ENCODE measurements at regions not wholly inside any gene's neighbourhood (a gene's known extent, or its start where the extent isn't known, plus 50 kb on each side); places are given as distances from the start of the nearest gene placed in this dataset.
A peak's percentile ranks its signal among the peaks of the same experiment; 100 is the strongest.

DNA sequence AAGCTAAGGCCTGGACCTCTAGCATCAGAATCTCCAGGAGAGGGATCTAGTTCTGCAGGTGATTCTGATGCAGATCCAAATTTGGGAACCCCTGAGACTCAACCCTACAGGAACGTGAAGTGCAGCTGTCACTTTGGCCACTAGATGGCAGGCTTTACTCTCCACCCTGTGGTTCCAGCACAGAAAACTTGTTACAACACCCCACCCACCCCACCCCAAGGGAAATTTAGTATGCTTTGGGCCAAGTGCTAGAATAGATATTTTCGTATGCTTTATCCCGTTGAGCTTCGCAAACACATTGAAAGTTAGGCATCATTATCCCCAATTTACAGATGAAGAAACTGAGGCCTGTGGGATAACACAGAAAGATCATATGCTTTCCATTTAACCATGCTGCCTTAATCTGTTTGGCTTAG, 232.0 kb downstream of the B3GLCT start:
- Histone ChIP-seq H3K27me3 (ENCODE audit: control insufficient read depth, low read length) (no peaks in the 10 kb centered on the region), H3K4me1 (ENCODE audit: control insufficient read depth, low read length) (no peaks in the 10 kb centered on the region)
- TF ChIP-seq EZH2phosphoT487 (IDR thresholded peaks at IDR 0.05; ENCODE audit: borderline replicate concordance, low read length): no peak
- TF ChIP-seq, protein P1, sequence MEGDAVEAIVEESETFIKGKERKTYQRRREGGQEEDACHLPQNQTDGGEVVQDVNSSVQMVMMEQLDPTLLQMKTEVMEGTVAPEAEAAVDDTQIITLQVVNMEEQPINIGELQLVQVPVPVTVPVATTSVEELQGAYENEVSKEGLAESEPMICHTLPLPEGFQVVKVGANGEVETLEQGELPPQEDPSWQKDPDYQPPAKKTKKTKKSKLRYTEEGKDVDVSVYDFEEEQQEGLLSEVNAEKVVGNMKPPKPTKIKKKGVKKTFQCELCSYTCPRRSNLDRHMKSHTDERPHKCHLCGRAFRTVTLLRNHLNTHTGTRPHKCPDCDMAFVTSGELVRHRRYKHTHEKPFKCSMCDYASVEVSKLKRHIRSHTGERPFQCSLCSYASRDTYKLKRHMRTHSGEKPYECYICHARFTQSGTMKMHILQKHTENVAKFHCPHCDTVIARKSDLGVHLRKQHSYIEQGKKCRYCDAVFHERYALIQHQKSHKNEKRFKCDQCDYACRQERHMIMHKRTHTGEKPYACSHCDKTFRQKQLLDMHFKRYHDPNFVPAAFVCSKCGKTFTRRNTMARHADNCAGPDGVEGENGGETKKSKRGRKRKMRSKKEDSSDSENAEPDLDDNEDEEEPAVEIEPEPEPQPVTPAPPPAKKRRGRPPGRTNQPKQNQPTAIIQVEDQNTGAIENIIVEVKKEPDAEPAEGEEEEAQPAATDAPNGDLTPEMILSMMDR (IDR thresholded peaks at IDR 0.05; ENCODE audit: low read depth, low read length, poor library complexity, severe bottlenecking): peak; percentile 68

DNA sequence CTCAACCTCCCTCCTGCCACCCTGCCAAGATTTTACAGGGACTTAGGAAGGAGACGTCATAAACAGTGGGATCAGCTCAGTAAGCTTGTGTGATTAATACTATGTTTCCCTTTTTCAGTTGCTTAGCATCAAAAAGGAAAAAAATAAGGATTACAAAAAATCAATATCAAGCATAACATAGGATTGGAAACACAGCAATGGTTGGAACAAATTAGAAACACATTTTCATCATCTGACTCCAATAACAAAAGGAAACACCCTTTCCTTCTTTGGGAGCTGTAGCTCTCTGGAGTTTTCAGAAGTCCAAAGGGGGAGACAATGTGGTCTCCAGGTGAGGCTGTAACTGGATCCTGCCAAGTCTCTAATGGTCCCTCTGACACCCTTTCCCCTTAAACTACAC, 233.4 kb downstream of the B3GLCT start:
- Histone ChIP-seq H3K79me2 (ENCODE audit: control insufficient read depth, low read length) (no peaks in the 10 kb centered on the region), H3K36me3 (ENCODE audit: control insufficient read depth, low read length) (no peaks in the 10 kb centered on the region), H3K9me3 (ENCODE audit: control insufficient read depth, insufficient read depth, low read length) (no peaks in the 10 kb centered on the region), H3F3A (ENCODE audit: control insufficient read depth, insufficient read depth) (no peaks in the 10 kb centered on the region), H3K4me2 (ENCODE audit: low read length) (no peak overlapping the region), H3K27me3 (ENCODE audit: control insufficient read depth, low read length) (peaks cover 1% of the 10 kb centered on the region; the same call in 1 of the 2 replicates), H4K20me1 (ENCODE audit: control insufficient read depth, insufficient read depth, low read depth, low read length) (no peaks in the 10 kb centered on the region), H3K4me3 (ENCODE audit: low read length) (no peak overlapping the region), H3K9me2 (replicated peaks; ENCODE audit: control insufficient read depth, low read length) (no peaks in the 10 kb centered on the region), H3K4me1 (ENCODE audit: control insufficient read depth, low read length) (no peaks in the 10 kb centered on the region), H3K27ac (ENCODE audit: low read depth, low read length) (no peak overlapping the region)
- TF ChIP-seq EZH2phosphoT487 (IDR thresholded peaks at IDR 0.05; ENCODE audit: borderline replicate concordance, low read length): no peak
- TF ChIP-seq, protein P1 (IDR thresholded peaks at IDR 0.05; ENCODE audit: low read depth, low read length, poor library complexity, severe bottlenecking): no peak

More for the DNA sequence above, 232.0 kb downstream of the B3GLCT start:
- no peaks in the 10 kb centered on the region for H3K9me3 ChIP-seq (ENCODE audit: control insufficient read depth, insufficient read depth, low read length)
- no peaks in the 10 kb centered on the region for H3F3A ChIP-seq (ENCODE audit: control insufficient read depth, insufficient read depth)
- no peak overlapping the region for H3K27ac ChIP-seq (ENCODE audit: low read depth, low read length)
- no peaks in the 10 kb centered on the region for H3K9me2 ChIP-seq (replicated peaks; ENCODE audit: control insufficient read depth, low read length)
- H3K36me3 ChIP-seq (ENCODE audit: control insufficient read depth, low read length): no peaks in the 10 kb centered on the region
- no peak overlapping the region for H3K4me3 ChIP-seq (ENCODE audit: low read length)
- H3K79me2 ChIP-seq (ENCODE audit: control insufficient read depth, low read length): no peaks in the 10 kb centered on the region
- no peaks in the 10 kb centered on the region for H4K20me1 ChIP-seq (ENCODE audit: control insufficient read depth, insufficient read depth, low read depth, low read length)
- H3K4me2 ChIP-seq (ENCODE audit: low read length): no peak overlapping the region

DNA sequence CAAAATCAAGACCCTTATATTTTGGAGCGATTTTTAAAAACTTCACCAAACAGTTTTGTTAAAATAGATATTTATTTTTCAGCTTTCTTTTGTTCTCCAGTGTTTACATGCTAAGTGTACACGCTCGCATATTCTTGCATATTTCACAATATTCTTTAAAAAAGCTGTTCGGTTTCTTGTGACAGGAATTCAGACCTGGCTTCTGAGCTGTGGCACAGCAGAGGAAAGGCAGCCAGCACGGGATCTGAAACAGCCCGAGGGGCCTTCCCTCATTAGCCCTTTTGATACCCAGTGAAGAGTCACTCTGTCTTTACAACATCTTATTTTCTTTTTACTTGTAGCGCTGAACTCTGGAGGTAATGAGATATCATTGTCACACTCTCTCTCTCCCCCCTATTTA, 234.0 kb downstream of the B3GLCT start:
- Histone ChIP-seq H3K4me2 (ENCODE audit: low read length) (no peak overlapping the region), H3K79me2 (ENCODE audit: control insufficient read depth, low read length) (no peaks in the 10 kb centered on the region)

More for the DNA sequence above, 234.0 kb downstream of the B3GLCT start:
- H3K36me3 ChIP-seq (ENCODE audit: control insufficient read depth, low read length): no peaks in the 10 kb centered on the region
- H4K20me1 ChIP-seq (ENCODE audit: control insufficient read depth, insufficient read depth, low read depth, low read length): no peaks in the 10 kb centered on the region
- TF ChIP-seq, protein P1 (IDR thresholded peaks at IDR 0.05; ENCODE audit: low read depth, low read length, poor library complexity, severe bottlenecking): no peak
- TF ChIP-seq EZH2phosphoT487 (IDR thresholded peaks at IDR 0.05; ENCODE audit: borderline replicate concordance, low read length): no peak
- no peak overlapping the region for H3K27ac ChIP-seq (ENCODE audit: low read depth, low read length)
- H3K9me2 ChIP-seq (replicated peaks; ENCODE audit: control insufficient read depth, low read length): no peaks in the 10 kb centered on the region
- peaks cover 6% of the 10 kb centered on the region for H3K27me3 ChIP-seq (ENCODE audit: control insufficient read depth, low read length)
- H3K9me3 ChIP-seq (ENCODE audit: control insufficient read depth, insufficient read depth, low read length): no peaks in the 10 kb centered on the region
- H3K4me3 ChIP-seq (ENCODE audit: low read length): no peak overlapping the region
- H3F3A ChIP-seq (ENCODE audit: control insufficient read depth, insufficient read depth): no peaks in the 10 kb centered on the region
- no peaks in the 10 kb centered on the region for H3K4me1 ChIP-seq (ENCODE audit: control insufficient read depth, low read length)
